DMS 273 (cell line): ENCODE measurements at regions not wholly inside any gene's neighbourhood (a gene's known extent, or its start where the extent isn't known, plus 50 kb on each side); places are given as distances from the start of the nearest gene placed in this dataset.

Experiments used
- DNase-seq: peaks from one replicate; lab custom pipeline; 2025; ENCODE audit not compliant: unreplicated experiment; lab: John Stamatoyannopoulos, UW

DNA sequence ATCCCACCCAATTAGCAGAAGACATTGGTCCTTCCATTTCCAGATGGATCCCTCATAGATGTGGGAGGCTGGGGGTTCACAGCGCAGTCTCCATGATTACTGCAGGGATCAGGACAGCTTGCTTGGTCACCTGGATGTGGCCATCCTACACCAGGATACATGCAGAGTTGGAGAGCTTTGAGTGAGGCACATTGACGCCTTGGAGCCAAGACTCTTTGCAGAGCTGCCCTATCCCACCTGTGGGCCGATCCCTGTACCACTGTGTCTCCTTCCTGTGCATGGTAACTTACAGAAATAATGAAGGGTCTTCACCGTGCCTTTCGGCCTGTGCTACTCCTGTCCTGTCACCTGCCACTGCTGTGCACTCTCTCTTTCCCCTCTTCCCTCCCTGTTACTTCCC lies 444.8 kb downstream of the GLRX3 start:
- DNase-seq, result no peak

DNA sequence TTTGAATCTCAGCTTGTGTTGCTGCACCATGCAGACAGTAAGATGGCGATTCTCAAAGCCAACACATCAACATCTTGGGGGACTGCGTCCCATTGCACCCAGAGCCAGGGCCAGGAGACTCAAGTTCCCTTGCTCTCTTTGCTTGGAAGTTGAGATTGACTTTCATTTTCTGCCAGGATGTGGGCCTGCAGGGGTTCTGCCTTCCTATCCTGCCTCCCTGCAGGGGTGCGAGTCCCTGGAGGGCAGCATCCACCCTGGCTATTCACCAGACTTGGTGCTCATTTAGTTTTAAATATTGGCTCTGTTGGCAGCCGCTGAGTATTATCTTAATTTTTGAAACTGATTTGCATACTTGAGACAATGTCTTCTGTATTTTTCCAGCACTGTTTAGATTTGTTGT lies 451.5 kb downstream of the GLRX3 start:
- DNase-seq, result no peak

DNA sequence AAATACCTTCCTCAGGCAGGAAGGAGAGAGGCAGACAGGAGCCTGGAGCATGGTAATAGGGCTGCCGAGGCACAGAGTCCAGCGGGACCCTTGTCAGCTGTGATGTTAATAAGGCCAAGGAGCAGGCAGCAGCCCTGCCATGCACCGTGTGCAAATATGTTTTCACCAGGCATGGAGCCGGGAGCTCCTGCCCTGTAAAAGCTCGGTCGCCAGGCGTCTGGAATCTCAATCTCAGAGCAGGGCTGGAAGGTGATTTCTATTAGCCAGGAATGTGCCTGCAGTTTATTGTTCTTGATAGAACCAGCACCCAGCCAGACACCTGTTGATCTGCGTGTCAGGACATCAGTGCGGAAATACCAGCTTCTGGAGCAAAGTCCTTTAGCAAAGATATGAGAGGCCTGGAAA lies 469.8 kb downstream of the GLRX3 start:
- DNase-seq, result no peak

DNA sequence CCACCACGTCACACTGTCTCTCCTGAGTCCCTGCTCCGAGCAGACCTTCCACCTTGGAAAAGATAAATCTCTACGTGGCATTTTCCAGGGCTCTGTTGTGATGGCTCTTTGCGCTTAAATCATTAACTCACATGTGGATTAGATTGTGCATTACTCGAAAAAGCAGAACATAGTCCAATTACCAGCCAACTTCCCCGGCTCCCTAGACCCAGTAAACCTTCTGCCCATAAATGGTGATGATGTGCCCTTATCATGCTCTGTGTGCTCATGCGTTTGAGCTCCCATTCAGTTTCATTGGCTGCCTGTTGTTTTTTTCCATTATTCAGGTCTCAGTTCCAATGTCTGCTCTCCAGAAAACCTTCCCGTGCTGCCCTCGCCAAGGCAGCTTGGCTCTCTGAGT lies 471.2 kb downstream of the GLRX3 start:
- DNase-seq, result no peak

DNA sequence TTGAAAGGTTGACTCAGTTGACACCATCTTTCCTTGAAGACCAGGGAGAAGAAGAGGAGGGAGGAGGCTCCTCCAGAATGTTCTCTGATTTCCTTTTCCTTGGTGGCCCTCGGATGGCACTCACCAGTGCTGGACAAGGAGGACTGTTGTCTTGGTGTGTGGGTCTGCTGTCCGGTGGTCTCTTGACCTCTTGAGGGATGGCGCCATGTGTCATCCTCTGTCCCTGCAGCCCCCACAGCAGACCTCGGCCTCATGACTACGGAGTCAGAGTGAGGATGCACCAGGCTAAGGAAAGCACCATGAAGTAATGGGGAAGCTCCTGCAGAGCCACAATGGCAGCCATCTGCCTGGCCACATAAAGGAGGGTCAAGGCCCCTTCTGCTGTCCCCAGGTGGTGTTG lies 475.0 kb downstream of the GLRX3 start:
- DNase-seq, result no peak

- no peak for DNase-seq
These were observed 479.3 kb downstream of the GLRX3 start for GRCh38 chr10:130615457-130615856.

- DNase-seq, result no peak
These were observed 481.8 kb downstream of the GLRX3 start for GRCh38 chr10:130617985-130618384.

DNA sequence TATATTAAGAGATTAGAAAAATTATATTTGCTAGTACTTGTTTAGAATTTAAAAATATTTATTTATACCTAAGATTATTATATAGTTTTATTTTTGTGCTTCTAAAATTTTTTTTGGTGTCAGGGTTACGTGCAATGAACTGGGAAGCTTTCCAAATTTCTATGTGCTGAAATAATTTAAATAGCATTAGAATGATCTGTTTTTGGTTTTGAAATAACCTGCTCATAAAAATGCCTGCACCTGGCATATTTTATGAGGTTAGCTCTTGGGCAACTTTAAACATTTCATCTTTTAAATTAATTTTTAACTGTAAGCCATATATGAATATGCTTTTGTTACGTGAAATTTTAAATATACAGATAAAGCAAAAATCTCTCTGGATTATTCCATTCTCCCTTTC lies 482.5 kb downstream of the GLRX3 start:
- no peak for DNase-seq

DNA sequence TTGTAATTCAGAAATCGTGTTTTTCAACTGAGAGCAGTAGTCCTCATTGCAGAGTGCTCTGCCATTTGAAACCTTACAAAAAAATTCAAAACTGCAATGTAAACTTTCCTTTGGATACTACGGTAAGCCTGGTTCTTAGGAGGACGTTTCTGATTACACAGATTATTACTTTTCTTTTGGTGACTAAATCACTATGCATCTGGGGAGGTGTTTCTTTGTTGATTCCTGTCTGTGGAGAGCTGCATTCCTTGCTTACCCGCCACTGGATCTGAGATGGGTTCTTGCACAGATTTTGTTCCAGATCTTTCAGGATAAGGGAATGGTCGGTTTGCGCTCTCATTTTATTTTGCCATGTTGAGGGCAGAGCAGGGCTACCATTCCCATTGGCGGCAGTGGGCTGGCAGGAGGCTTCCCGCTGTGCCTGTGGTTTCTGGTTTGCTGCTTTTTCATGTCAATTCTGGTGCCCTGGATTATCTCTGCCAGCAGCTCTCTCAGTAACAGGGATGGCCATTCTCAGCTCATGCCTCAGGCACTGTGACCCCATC lies 485.1 kb downstream of the GLRX3 start:
- DNase-seq, result no peak

- DNase-seq, result no peak
These were observed 487.6 kb downstream of the GLRX3 start for GRCh38 chr10:130623680-130624267.

GRCh38 chr10:130627346-130628045 lies 491.3 kb downstream of the GLRX3 start:
- no peak for DNase-seq

GRCh38 chr10:130630135-130630534 lies 493.9 kb downstream of the GLRX3 start:
- DNase-seq, result no peak

- DNase-seq, result no peak
These were observed 495.2 kb downstream of the GLRX3 start for GRCh38 chr10:130631142-130632096.

GRCh38 chr10:130634816-130635215 lies 498.6 kb downstream of the GLRX3 start:
- no peak for DNase-seq

DNA sequence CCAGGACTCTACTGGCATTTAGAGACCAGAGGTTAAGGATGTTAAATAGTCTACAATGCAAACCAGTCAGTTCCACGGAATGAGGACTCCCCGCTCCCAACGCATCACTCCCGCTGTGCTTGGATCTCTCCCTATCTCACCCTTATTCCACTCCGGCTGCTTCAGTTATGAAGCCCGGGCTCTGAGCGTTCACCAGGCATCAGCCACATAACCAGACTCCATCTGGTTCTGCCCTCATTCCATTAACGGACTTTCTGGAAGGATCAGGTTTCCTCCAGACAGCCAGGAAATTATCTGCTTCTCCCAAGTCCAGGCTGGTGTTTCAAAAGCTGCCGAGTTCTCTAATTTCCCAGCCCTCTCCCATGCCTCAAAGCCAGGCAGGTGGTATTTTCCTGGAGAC lies 499.3 kb downstream of the GLRX3 start:
- DNase-seq, result peak; percentile 3

GRCh38 chr10:130636313-130636930 lies 500.2 kb downstream of the GLRX3 start:
- DNase-seq, result no peak

- no peak for DNase-seq
These were observed 501.0 kb downstream of the GLRX3 start for GRCh38 chr10:130637089-130637676.

DNA sequence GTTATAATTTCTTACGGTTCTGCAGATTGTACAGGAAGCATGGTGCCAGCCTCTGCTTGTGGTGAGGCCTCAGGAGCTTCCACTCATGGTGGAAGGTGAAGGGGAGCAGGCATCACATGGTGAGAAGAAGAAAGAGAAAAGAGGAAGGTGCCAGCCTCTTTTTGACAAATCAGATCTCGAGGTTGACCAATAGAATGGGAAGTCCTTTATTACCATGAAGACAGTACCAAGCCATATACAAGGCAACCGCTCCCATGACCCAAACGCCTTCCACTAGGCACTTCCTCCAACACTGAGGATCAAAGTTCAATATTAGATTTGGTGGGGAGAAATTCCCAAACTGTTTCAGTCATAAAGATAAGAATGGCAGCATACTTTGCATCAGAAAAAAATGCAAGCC lies 502.8 kb downstream of the GLRX3 start:
- DNase-seq, result no peak

- no peak for DNase-seq
These were observed 506.7 kb downstream of the GLRX3 start for GRCh38 chr10:130642926-130643325.

- no peak for DNase-seq
These were observed 511.1 kb downstream of the GLRX3 start for GRCh38 chr10:130647341-130647740.

DNA sequence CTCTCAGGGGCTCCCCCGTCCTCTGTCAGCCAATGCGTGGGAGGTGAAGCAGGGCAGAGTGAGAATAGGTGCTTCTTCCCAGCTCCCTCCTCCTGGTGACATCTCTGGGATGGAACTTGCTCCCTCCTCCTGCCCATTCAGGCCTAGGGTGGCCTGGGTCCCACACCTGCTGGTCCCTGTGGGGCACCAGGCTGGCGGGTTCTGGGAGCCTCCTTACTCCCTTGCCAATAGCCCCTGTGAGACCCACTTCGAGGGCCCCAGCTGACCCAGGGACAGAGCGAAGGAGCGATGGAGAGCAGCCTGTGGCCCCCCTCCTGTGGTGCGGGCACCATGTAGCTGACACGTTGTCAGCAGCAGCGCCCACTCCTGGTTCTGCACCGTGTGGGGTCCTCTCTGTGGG lies 512.6 kb downstream of the GLRX3 start:
- DNase-seq, result no peak
